Muscle of leg (tissue), 3 donors: ENCODE measurements at regions not wholly inside any gene's neighbourhood (a gene's known extent, or its start where the extent isn't known, plus 50 kb on each side); places are given as distances from the start of the nearest gene placed in this dataset.
"Not testable (repeated sequence)": the region's sequence is repeated elsewhere in the genome, so short reads cannot be mapped to it uniquely, and the experiment has no call there.

ENCODE experiments used
- DNase-seq: peaks from one replicate; pipeline ENCODE4 v3.0.0; 2013
- H3K27ac ChIP-seq: one replicate; pipeline ENCODE4 v1.5.1; 2013; ENCODE audit warnings: mild to moderate bottlenecking, low read length, control low read depth
- H3K27me3 ChIP-seq: one replicate; pipeline ENCODE4 v1.6.1; 2013; ENCODE audit warnings: low read length; ENCODE audit not compliant: control insufficient read depth, insufficient read depth
- H3K36me3 ChIP-seq: one replicate; pipeline ENCODE4 v1.6.1; 2013; ENCODE audit warnings: low read length; ENCODE audit not compliant: control insufficient read depth, insufficient read depth
- H3K4me1 ChIP-seq: one replicate; pipeline ENCODE4 v1.6.1; 2013; ENCODE audit warnings: low read length; ENCODE audit not compliant: control insufficient read depth, insufficient read depth
- H3K4me3 ChIP-seq: one replicate; pipeline ENCODE4 v1.5.1; 2013; ENCODE audit warnings: low read length, control low read depth
- H3K9me3 ChIP-seq: replicated peaks from 2 replicates; pipeline ENCODE4 v1.6.1; 2013; ENCODE audit warnings: low read depth, low read length; ENCODE audit not compliant: control insufficient read depth
- WGBS: methylation state at CpG from one replicate; pipeline ENCODE4 v1.1.5; 2013; ENCODE audit warnings: missing lambda C conversion rate; ENCODE audit not compliant: insufficient coverage; 5-methylcytosine and 5-hydroxymethylcytosine counted together

DNA sequence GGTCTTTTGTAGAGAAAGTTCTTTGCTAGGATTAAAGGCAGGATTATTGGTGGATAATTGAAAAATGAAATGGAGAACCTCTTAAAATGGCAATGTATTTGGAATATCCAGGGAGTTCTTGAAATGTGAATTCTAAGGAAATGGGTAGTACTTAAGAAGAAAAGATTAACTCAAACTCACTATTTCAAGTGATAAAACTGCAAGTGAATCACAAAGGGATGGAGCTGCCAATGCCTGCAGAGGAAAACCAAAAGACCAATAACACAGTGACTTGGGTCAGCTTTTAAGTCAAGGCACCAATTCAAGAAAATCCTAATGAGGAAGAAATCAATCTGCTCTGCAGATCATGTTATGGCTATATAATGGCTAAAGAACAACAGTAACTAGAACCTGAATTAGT lies 67.6 kb upstream of the ETAA1 start:
- H3K27ac ChIP-seq: no peak overlapping the region
- no peaks in the 10 kb centered on the region for H3K36me3 ChIP-seq
- H3K9me3 ChIP-seq: no peaks in the 10 kb centered on the region
- DNase-seq: no peak
- H3K4me1 ChIP-seq: no peaks in the 10 kb centered on the region
- H3K27me3 ChIP-seq: no peaks in the 10 kb centered on the region
- no peak overlapping the region for H3K4me3 ChIP-seq

DNA sequence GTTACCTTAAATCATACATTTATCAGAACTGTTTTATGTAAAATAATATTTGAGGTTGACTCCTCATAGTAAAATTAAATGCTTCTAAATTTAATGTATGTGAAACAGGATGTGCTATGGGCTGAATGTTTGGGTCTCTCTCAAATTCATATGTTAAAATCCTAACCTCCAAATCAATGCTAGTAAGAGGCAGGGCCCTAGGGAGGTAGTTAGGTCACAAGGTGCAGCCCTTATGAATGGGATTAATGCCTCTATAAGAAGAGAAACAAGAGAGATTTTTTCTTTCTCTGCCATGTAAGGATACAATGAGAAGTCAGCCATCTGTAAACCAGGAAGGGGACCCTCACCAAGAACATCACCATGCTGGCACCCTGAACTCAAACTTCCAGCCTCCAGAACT lies 67.2 kb upstream of the ETAA1 start:
- H3K27ac ChIP-seq: no peak overlapping the region
- no peaks in the 10 kb centered on the region for H3K36me3 ChIP-seq
- H3K9me3 ChIP-seq: no peaks in the 10 kb centered on the region
- no peak overlapping the region for H3K4me3 ChIP-seq
- DNase-seq: no peak
- H3K4me1 ChIP-seq: no peaks in the 10 kb centered on the region
- H3K27me3 ChIP-seq: no peaks in the 10 kb centered on the region

DNA sequence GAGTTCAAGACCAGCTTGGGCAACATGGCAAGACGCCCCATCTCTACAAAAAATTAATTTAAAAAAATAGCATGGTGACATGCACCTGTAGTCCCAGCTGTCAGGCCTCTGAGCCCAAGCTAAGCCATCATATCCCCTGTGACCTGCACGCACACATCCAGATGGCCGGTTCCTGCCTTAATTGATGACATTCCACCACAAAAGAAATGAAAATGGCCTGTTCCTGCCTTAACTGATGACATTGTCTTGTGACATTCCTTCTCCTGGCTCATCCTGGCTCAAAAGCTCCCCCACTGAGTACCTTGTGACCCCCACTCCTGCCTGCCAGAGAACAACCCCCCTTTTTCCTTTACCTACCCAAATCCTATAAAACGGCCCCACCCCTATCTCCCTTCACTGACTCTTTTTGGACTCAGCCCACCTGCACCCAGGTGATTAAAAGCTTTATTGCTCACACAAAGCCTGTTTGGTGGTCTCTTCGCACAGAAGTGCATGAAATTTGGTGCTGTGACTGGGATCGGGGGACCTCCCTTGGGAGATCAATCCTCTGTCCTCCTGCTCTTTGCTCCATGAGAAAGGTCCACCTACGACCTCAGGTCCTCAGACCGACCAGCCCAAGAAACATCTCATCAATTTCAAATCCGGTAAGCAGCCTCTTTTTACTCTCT lies 65.6 kb upstream of the ETAA1 start:
- not testable (repeated sequence) for H3K27ac ChIP-seq, DNase-seq, H3K4me3 ChIP-seq, H3K9me3 ChIP-seq, H3K36me3 ChIP-seq, H3K4me1 ChIP-seq, H3K27me3 ChIP-seq
- WGBS: 85% methylated on average over 4 of the region's 9 CpGs

DNA sequence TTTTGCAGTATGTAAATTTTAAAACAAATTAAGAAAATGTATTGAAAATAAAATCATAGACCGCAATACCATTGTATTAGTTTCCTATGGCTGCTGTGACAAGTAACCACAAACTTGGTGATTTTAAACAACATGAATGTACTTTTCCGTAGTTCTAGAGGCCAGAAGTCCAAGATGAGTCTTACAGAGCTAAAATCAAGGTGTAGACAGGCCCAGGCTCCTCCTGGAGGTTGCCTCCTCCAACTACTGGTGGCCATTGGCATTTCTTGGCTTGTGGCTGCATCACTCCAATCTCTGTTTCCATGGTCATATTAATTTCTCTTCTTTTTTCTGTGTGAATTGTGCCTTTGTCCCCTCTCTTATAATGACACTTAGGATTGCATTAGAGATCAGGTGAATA lies 59.2 kb upstream of the ETAA1 start:
- 67% methylated on average over 1 of the region's 2 CpGs for WGBS
- Histone ChIP-seq H3K27ac (no peak overlapping the region), H3K4me1 (no peaks in the 10 kb centered on the region), H3K9me3 (no peaks in the 10 kb centered on the region), H3K36me3 (no peaks in the 10 kb centered on the region), H3K27me3 (no peaks in the 10 kb centered on the region), H3K4me3 (no peak overlapping the region)
- DNase-seq: no peak

DNA sequence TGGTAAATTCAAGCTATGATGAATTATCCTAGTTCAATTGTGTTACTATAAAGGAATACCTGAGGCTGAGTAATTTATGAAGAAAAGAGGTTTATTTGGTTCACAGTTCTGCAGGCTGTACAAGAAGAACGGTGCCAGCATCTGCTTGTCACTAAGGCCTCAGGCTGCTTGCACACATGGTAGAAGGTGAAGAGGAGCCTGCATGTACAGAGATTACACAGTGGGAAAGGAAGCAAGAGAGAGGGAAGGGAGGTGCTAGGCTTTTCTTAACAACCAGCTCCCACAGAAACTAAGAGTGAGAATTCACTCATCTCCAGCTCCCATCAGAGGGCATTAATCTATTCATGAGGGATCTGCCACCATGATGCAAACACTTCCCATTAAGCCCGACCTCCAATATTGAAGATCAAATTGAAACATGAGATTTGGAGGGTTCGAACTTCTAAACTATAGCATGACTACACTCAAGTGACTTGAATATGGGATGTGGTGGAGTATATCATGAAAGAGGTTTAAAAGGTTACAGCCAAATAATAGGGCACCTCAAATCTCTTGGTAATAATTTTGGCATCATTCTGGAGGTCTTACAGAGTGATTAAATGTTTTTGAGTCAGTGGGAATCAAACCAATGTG lies 58.4 kb upstream of the ETAA1 start:
- H3K27ac ChIP-seq: no peak overlapping the region
- DNase-seq: no peak
- no peak overlapping the region for H3K4me3 ChIP-seq
- no peaks in the 10 kb centered on the region for H3K27me3 ChIP-seq
- H3K36me3 ChIP-seq: no peaks in the 10 kb centered on the region
- H3K9me3 ChIP-seq: no peaks in the 10 kb centered on the region
- 78% methylated on average over 1 of the region's 3 CpGs for WGBS
- no peaks in the 10 kb centered on the region for H3K4me1 ChIP-seq

DNA sequence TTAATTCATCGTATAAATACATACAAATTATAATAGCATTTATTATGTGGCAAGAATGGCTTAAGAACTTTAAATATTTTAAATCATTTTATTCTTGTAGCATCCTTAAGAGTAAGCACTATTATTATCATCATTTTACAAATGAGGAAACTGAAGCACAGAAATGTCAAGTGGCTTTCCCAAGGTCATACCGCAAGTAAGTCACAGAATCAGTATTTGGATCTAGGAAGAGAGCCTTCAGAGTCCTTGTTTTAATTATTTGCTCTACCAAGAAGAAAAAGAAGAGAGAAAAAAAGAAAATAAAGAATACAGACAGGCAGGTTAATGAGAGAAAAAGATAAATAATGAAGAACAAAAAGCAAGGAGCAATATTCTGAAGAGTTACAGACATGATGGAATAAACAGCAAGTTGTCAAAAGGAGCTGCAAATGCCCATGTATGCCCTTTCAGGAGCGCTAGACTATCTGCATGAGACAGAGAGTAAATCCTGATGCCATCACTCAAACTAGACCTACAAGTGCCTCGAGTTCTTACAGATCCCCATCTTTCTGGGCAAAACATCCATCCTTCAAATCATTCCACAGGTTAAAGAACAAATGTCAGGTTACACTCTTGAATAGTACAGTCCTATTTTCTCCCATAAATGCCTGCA lies 57.8 kb upstream of the ETAA1 start:
- Histone ChIP-seq H3K9me3 (no peaks in the 10 kb centered on the region), H3K27me3 (no peaks in the 10 kb centered on the region), H3K4me1 (no peaks in the 10 kb centered on the region), H3K27ac (no peak overlapping the region), H3K36me3 (no peaks in the 10 kb centered on the region), H3K4me3 (no peak overlapping the region)
- WGBS: 74% methylated on average over 2 of the region's 4 CpGs
- DNase-seq: no peak

DNA sequence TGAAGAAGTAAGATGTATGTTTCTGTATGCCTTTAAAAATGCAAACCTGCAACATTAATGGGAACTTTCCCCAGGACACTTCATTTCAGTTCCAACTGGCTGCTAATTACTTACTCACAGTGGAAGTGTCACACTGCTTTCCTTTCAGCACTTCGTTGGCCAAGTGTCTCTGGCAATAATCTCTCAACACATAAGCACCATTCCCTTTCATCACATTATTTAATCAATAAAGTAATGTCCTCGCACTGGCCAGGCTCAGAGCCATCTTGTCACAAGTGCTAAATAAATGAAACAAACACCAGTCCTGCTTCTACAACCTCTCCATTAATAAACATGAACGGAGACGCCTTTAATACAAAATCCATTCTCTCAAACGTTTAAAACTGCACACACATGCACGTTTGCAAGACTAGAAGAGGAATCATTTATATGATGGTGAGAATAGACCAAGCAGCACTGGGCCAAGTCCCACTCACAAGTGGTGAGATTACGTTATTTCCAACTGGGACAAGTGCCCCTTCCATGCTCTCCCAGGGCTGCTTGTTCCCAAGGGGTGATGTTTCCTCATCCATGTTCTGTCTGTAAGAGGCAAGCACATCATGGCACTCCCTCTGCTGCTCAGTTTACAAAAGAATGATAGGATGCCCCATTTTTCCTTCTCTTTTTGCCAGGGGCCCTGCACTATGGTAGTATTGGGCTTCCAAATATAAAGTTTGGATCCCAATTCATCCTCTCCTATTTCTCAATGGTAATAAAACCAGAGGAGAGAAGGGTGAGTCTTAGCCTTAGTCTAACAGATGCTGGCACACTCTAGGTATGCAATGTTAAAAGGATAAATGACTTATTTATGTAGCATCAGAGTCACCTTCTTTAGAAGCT lies 56.8 kb upstream of the ETAA1 start:
- Histone ChIP-seq H3K36me3 (no peaks in the 10 kb centered on the region), H3K9me3 (no peaks in the 10 kb centered on the region), H3K4me3 (no peak overlapping the region), H3K4me1 (no peaks in the 10 kb centered on the region), H3K27me3 (no peaks in the 10 kb centered on the region), H3K27ac (no peak overlapping the region)
- no peak for DNase-seq
- WGBS: 40% methylated on average over 3 of the region's 7 CpGs

DNA sequence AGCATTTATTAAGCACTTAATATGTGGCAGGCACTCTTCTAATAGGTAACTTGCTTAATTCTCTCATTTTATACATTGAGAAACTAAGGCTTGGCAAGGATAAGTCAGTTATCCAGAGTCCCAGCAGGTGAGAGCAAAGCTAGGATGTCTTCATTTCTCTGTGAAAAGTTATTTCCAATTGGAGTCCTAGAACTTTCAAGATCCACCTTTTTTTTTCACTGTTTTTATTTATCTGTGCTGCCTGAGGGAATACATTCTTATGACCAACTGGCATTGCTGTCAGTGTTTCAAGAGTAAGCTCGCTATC lies 56.2 kb upstream of the ETAA1 start:
- WGBS: no CpG with 5 or more reads among the region's 1 CpG
- no peak overlapping the region for H3K4me3 ChIP-seq
- H3K9me3 ChIP-seq: no peaks in the 10 kb centered on the region
- no peak overlapping the region for H3K27ac ChIP-seq
- H3K27me3 ChIP-seq: no peaks in the 10 kb centered on the region
- no peak for DNase-seq
- no peaks in the 10 kb centered on the region for H3K4me1 ChIP-seq
- H3K36me3 ChIP-seq: no peaks in the 10 kb centered on the region

DNA sequence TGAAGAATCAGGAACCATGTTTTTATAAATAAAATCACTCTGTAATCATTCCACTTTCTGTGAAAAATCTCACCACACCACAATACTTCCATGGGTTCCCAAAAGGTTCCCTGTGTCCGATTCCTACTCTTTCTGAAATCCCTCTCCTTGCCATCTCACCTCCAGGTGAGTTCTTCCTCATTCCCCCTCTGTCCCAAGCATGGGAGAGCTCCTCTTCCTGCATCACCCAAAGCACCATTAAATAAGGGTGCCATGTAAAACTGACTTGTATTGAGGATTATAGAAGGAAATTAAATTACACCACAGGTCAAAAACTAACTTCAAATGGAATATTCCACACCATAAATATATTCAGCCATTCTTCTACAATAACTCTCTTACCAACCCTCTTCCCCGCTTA lies 55.8 kb upstream of the ETAA1 start:
- Histone ChIP-seq H3K27me3 (no peaks in the 10 kb centered on the region), H3K36me3 (no peaks in the 10 kb centered on the region), H3K9me3 (no peaks in the 10 kb centered on the region), H3K4me3 (no peak overlapping the region), H3K4me1 (no peaks in the 10 kb centered on the region), H3K27ac (no peak overlapping the region)
- WGBS: 100% methylated on average over 2 of the region's 2 CpGs
- DNase-seq: no peak

DNA sequence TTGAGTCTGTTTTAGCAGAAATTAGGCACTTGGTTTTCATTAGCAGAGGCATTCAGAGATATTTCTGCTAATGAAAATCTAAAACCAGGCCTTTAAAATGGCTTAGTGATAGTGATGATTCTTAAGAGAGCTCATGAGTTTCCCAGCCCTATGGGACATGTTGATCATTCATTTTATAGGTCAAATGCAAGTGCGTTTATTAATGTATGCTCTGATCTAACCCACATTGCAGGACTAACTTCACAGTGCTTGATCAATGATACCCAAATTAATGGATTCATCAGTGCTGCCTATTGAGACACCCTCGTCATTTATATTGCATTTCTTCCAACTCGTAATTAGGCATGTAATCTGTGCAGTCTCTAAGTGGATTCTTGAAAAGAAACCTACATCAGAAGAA lies 54.7 kb upstream of the ETAA1 start:
- H3K4me1 ChIP-seq: no peaks in the 10 kb centered on the region
- H3K9me3 ChIP-seq: no peaks in the 10 kb centered on the region
- H3K27me3 ChIP-seq: no peaks in the 10 kb centered on the region
- no peak overlapping the region for H3K27ac ChIP-seq
- H3K4me3 ChIP-seq: no peak overlapping the region
- no peaks in the 10 kb centered on the region for H3K36me3 ChIP-seq
- DNase-seq: no peak
- WGBS: 100% methylated on average over 1 of the region's 3 CpGs
